Endodermal cell (in vitro differentiated cells): ENCODE measurements at regions not wholly inside any gene's neighbourhood (a gene's known extent, or its start where the extent isn't known, plus 50 kb on each side); places are given as distances from the start of the nearest gene placed in this dataset.
"Not testable (repeated sequence)": the region's sequence is repeated elsewhere in the genome, so short reads cannot be mapped to it uniquely, and the experiment has no call there.

Source experiments
- DNase-seq: peaks from one replicate; pipeline ENCODE4 v3.0.0-alpha.2; 2017
- H3K27ac ChIP-seq: 2 replicates; pipeline ENCODE4 v1.5.1; 2013; ENCODE audit warnings: mild to moderate bottlenecking, low read depth, low read length, moderate library complexity
- H3K27me3 ChIP-seq: 2 replicates; pipeline ENCODE4 v1.6.1; 2013; ENCODE audit warnings: mild to moderate bottlenecking, low read length, moderate library complexity; ENCODE audit not compliant: insufficient read depth, control insufficient read depth, poor library complexity, severe bottlenecking
- H3K36me3 ChIP-seq: 2 replicates; pipeline ENCODE4 v1.7.0; 2013; ENCODE audit warnings: mild to moderate bottlenecking, low read length, moderate library complexity; ENCODE audit not compliant: control insufficient read depth, insufficient read depth
- H3K4me1 ChIP-seq: one replicate; pipeline ENCODE4 v1.7.0; 2013; ENCODE audit warnings: low read length; ENCODE audit not compliant: control insufficient read depth, insufficient read depth
- H3K4me3 ChIP-seq: 2 replicates; pipeline ENCODE4 v1.5.1; 2013; ENCODE audit warnings: mild to moderate bottlenecking, low read length, moderate library complexity
- H3K9ac ChIP-seq: 2 replicates; pipeline ENCODE4 v1.6.1; 2013; ENCODE audit warnings: mild to moderate bottlenecking, low read length, moderate library complexity; ENCODE audit not compliant: poor library complexity, severe bottlenecking; ENCODE audit errors: extremely low read depth
- H3K9me3 ChIP-seq: 2 replicates; pipeline ENCODE4 v1.6.1; 2013; ENCODE audit warnings: mild to moderate bottlenecking, low read length, moderate library complexity; ENCODE audit not compliant: control insufficient read depth
- H3K27ac Mint-ChIP-seq: 2 replicates; pipeline ENCODE4 v1.8.0; 2020; ENCODE audit warnings: mixed read lengths
- H3K27me3 Mint-ChIP-seq: 2 replicates; pipeline ENCODE4 v1.8.0; 2021; ENCODE audit warnings: mild to moderate bottlenecking, mixed read lengths; ENCODE audit not compliant: insufficient read depth
- H3K36me3 Mint-ChIP-seq: 2 replicates; pipeline ENCODE4 v1.8.0; 2020; ENCODE audit warnings: low read depth, mixed read lengths
- H3K4me1 Mint-ChIP-seq: 2 replicates; pipeline ENCODE4 v1.8.0; 2020; ENCODE audit warnings: mixed read lengths
- H3K4me3 Mint-ChIP-seq: 2 replicates; pipeline ENCODE4 v1.8.0; 2020; ENCODE audit warnings: mild to moderate bottlenecking, moderate library complexity, mixed read lengths
- H3K9me3 Mint-ChIP-seq: 2 replicates; pipeline ENCODE4 v1.8.0; 2020; ENCODE audit warnings: mild to moderate bottlenecking, mixed read lengths
- WGBS, 2 experiments: methylation state at CpG; one replicate each; pipeline versions ENCODE4 v1.1.5 to v1.1.7; 2013; ENCODE audit warnings: missing lambda C conversion rate in 2 of 2, mixed read lengths in 1 of 2; ENCODE audit not compliant: insufficient coverage in 1 of 2, insufficient read length in 1 of 2; 5-methylcytosine and 5-hydroxymethylcytosine counted together

DNA sequence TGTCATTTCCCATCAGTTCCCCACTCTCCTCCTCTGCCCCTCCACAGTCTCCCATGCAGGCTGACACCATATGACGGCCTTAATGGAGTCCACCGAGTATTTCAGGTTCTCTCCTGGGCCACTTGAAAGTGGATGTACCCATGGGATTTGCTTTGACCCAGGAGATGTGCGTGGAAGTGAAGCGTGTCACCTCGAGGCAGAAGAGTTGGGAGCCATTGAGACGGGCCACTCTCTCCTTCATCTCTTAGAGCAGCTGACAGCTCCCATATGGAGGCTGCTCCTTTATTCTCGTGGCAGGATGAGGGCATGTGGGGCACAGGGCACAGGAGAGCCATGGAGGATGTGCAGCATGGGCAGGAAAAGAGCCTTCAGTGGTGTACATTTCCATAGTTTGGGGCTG is 144.7 kb upstream of the CRYM start:
- H3K27ac ChIP-seq, H3K36me3 ChIP-seq, H3K27me3 Mint-ChIP-seq, H3K4me3 ChIP-seq, H3K9me3 Mint-ChIP-seq, H3K36me3 Mint-ChIP-seq, H3K9me3 ChIP-seq, H3K4me1 Mint-ChIP-seq, H3K4me1 ChIP-seq, DNase-seq, H3K9ac ChIP-seq, H3K27ac Mint-ChIP-seq, H3K27me3 ChIP-seq, H3K4me3 Mint-ChIP-seq: not testable (repeated sequence)
- WGBS, 2 experiments: 97% methylated on average over 3 of the region's 7 CpGs; no CpG with 5 or more reads in 1 of the 2 experiments

DNA sequence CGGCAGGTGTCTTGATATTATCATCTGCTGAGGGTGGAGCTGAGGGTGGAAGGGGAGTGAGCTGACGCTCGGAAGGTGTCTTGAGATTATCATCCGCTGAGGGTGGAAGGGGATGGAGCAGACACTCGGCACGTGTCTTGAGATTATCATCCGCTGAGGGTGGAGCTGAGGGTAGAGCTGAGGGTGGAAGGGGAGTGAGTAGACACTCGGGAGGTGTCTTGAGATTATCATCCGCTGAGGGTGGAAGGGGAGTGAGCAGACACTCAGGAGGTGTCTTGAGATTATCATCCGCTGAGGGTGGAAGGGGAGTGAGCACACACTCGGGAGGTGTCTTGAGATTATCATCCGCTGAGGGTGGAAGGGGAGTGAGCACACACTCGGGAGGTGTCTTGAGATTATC is 126.6 kb upstream of the CRYM start:
- no CpG with 5 or more reads among the region's 13 CpGs for WGBS, 2 experiments

DNA sequence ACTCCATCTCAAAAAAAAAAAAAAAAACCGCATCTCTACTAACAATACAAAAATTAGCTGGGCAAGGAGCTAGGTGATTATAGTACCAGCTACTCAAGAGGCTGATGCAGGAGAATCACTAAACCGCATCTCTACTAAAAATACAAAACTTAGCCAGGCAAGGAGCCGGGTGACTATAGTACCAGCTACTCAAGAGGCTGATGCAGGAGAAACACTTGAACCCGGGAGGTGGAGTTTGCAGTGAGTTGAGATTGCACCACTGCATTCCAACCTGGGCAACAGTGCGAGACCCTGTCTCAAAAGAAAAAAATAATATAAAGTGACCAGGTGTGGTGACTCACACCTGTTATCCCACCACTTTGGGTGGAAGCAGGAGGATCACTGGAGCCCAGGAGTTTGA is 119.8 kb upstream of the CRYM start:
- not testable (repeated sequence) for H3K4me1 Mint-ChIP-seq, H3K36me3 Mint-ChIP-seq
- 89% methylated on average over 2 of the region's 5 CpGs; no CpG with 5 or more reads in 1 of the 2 experiments for WGBS, 2 experiments

More for the DNA sequence above, 126.6 kb upstream of the CRYM start:
- not testable (repeated sequence) for H3K36me3 Mint-ChIP-seq, H3K27me3 Mint-ChIP-seq, H3K36me3 ChIP-seq, H3K27ac Mint-ChIP-seq, H3K27ac ChIP-seq, H3K27me3 ChIP-seq, H3K4me3 Mint-ChIP-seq, H3K4me1 ChIP-seq, H3K9me3 ChIP-seq, H3K9ac ChIP-seq, H3K9me3 Mint-ChIP-seq, H3K4me3 ChIP-seq, DNase-seq, H3K4me1 Mint-ChIP-seq

DNA sequence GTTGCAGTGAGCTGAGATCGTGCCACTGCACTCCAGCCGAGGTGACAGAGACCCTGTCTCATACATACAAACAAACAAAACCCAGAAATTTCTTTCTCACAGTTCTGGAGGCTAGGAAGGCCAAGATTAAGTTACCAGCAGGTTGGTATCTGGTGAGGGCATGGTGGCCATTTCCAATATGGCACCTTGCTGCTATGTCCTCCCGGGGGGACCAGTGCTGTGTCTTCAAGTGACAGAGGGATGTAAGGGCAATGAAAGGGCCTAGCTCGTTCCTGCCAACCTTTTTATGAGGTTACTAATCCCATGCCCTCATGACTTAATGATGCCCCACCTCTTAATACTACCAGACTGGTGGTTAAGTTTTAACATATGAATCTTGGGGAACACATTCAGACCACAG is 118.5 kb upstream of the CRYM start:
- not testable (repeated sequence) for DNase-seq, H3K9me3 ChIP-seq, H3K27me3 Mint-ChIP-seq, H3K27ac Mint-ChIP-seq, H3K36me3 Mint-ChIP-seq, H3K9ac ChIP-seq, H3K4me1 Mint-ChIP-seq, H3K4me1 ChIP-seq, H3K4me3 ChIP-seq, H3K4me3 Mint-ChIP-seq, H3K27me3 ChIP-seq, H3K9me3 Mint-ChIP-seq, H3K27ac ChIP-seq, H3K36me3 ChIP-seq
- no CpG with 5 or more reads among the region's 4 CpGs for WGBS, 2 experiments

More for the DNA sequence above, 119.8 kb upstream of the CRYM start:
- not testable (repeated sequence) for H3K36me3 ChIP-seq, H3K4me1 ChIP-seq, H3K27ac ChIP-seq, H3K9me3 Mint-ChIP-seq, H3K4me3 Mint-ChIP-seq, H3K9ac ChIP-seq, H3K27me3 Mint-ChIP-seq, DNase-seq, H3K4me3 ChIP-seq, H3K27ac Mint-ChIP-seq, H3K27me3 ChIP-seq, H3K9me3 ChIP-seq

DNA sequence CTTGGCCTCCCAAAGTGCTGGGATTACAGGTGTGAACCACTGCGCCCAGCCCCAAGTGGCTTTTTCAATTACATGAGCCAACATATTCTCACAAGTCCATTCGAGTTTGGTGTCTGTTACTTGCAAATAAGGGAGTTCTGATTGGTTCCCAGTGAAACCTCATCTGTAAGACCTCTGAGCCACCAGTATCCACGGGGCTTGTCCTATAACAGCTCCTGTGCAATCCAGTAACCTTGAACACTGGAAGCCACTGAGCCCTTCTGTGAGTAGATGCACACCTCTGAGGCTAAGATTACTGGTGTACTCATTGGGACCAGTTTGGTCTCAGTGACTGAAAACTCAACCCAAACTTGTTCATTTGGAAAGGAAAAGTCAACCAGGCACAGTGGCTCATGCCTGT is 112.5 kb upstream of the CRYM start:
- H3K36me3 ChIP-seq, H3K27ac ChIP-seq, H3K4me1 ChIP-seq, H3K27me3 ChIP-seq, H3K9me3 Mint-ChIP-seq, H3K9ac ChIP-seq, H3K4me3 ChIP-seq, H3K36me3 Mint-ChIP-seq, H3K4me1 Mint-ChIP-seq, H3K27ac Mint-ChIP-seq, H3K9me3 ChIP-seq, H3K27me3 Mint-ChIP-seq, DNase-seq, H3K4me3 Mint-ChIP-seq: not testable (repeated sequence)
- no CpG with 5 or more reads among the region's 3 CpGs for WGBS, 2 experiments

DNA sequence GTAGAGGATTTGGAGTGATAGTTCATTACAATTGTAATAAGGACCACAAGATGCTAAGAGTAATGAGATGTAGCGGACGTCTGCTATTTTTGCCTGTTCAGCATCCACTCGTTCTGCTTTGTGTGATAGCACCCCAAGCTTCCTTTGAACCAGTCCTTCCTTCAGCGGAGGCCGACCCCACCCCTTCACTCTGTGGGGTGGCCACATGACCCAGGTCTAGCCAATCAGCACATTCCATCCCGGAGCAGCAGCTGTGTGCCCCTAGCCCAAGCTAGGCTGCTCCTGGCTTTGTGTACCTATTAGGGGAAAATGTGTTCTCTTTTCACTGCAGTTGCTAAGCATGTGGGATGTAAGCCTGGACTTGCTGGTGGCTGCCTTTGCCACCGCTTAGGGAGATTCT is 111.8 kb upstream of the CRYM start:
- not testable (repeated sequence) for H3K9me3 ChIP-seq, H3K9me3 Mint-ChIP-seq, H3K27me3 Mint-ChIP-seq, H3K36me3 Mint-ChIP-seq, H3K27ac ChIP-seq, H3K4me1 ChIP-seq, DNase-seq, H3K27ac Mint-ChIP-seq, H3K4me3 Mint-ChIP-seq, H3K4me1 Mint-ChIP-seq, H3K36me3 ChIP-seq, H3K4me3 ChIP-seq, H3K27me3 ChIP-seq, H3K9ac ChIP-seq
- WGBS, 2 experiments: no CpG with 5 or more reads among the region's 7 CpGs

DNA sequence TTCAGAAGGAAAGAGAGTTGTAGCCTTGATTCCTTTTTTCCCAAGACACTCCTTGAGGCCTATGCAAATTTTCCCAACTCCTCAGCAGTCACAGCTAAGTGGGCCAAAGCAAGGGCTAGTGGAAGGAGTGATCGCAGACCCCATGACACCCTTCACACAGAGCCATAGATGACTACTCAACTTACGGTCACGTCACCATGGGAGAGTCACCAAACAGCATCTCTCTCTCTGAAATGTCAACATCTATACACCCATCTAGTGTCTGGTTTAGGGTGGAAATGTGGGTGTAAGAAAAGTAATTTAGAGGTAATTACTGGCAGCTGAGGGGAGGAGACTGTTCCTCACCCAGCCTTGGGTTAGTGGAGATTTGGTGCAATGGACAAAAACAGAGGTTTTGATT is 109.7 kb upstream of the CRYM start:
- H3K4me3 ChIP-seq, H3K9ac ChIP-seq, H3K27me3 Mint-ChIP-seq, H3K27ac ChIP-seq, H3K36me3 ChIP-seq, H3K27ac Mint-ChIP-seq, DNase-seq, H3K9me3 Mint-ChIP-seq, H3K4me1 ChIP-seq, H3K27me3 ChIP-seq, H3K4me1 Mint-ChIP-seq, H3K4me3 Mint-ChIP-seq, H3K9me3 ChIP-seq, H3K36me3 Mint-ChIP-seq: not testable (repeated sequence)
- WGBS, 2 experiments: no CpG with 5 or more reads among the region's 3 CpGs
